ENCODE measurements at regions not wholly inside any gene's neighbourhood (a gene's known extent, or its start where the extent isn't known, plus 50 kb on each side); places are given as distances from the start of the nearest gene placed in this dataset.

GRCh38 chr2:41970988-41971660, 76.7 kb upstream of the PKDCC start:
- TF ChIP-seq CTCF (conservative IDR thresholded peaks at IDR 0.05): no peak
- TF ChIP-seq ZFX (IDR thresholded peaks at IDR 0.05): no peak
